HL-60 (cell line): ENCODE measurements at regions not wholly inside any gene's neighbourhood (a gene's known extent, or its start where the extent isn't known, plus 50 kb on each side); places are given as distances from the start of the nearest gene placed in this dataset.

Experiments used
- CTCF ChIP-seq: IDR thresholded peaks from one replicate; pipeline ENCODE4 v1.5.1; 2011; ENCODE audit warnings: low read length, control low read depth, inconsistent platforms; ENCODE audit not compliant: insufficient read depth
- POLR2AphosphoS5 ChIP-seq: IDR thresholded peaks from 2 replicates; pipeline ENCODE4 v1.6.1; 2012; ENCODE audit warnings: low read depth
- SPI1 ChIP-seq: IDR thresholded peaks from 2 replicates; pipeline ENCODE4 v1.6.1; 2012; ENCODE audit warnings: low read depth, mild to moderate bottlenecking, borderline replicate concordance

DNA sequence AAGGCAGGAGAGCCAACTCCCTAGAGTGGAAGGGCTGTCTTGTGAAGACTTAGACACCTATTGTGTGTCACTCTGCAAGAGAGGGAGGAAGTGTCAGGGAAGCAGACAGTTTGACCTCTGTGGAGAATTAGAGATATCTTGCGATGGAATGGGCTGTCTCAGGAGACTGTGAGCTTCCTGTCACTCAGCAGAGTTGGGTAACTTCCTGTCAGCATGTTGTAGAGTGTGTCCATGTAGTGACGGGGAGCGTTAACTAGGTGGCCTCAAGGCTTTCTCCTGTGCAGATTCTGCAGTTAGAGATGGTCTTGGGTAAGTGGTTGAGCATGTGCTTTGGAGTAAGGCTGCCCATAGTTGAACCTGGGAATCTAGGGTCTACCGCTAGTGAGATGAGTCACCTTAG is 136.5 kb downstream of the KIF4B start:
- TF ChIP-seq CTCF = no peak
- peak; percentile 82 for TF ChIP-seq SPI1
- peak; percentile 51; the same call in 1 of the 2 replicates for TF ChIP-seq POLR2AphosphoS5
